Natural killer cell (primary cell): ENCODE measurements at regions not wholly inside any gene's neighbourhood (a gene's known extent, or its start where the extent isn't known, plus 50 kb on each side); places are given as distances from the start of the nearest gene placed in this dataset.

Experiments
- ATAC-seq, 3 donors: fragments of 150-1000 bp in 2 of 3; fragments of 200-7000 bp in 1 of 3; cut with Tn5 transposase; 1 replicate in 1 of 3; 2 replicates in 2 of 3; pipeline ENCODE4 v1.10.0; 2021; ENCODE audit warnings: mild to moderate bottlenecking in 2 of 3, moderate library complexity in 2 of 3
- DNase-seq, 2 donors: peaks; one replicate each; pipeline versions ENCODE4 v3.0.0 to v3.0.0-alpha.2; 2013 to 2021; ENCODE audit warnings: mixed read lengths in 1 of 2
- H3K27ac ChIP-seq: one replicate; pipeline ENCODE4 v1.5.1; 2013; ENCODE audit warnings: mild to moderate bottlenecking, low read length
- H3K27me3 ChIP-seq: one replicate; pipeline ENCODE4 v1.6.1; 2013; ENCODE audit warnings: low read length; ENCODE audit not compliant: control insufficient read depth, insufficient read depth
- H3K36me3 ChIP-seq: one replicate; pipeline ENCODE4 v1.6.1; 2013; ENCODE audit warnings: low read length; ENCODE audit not compliant: control insufficient read depth, insufficient read depth
- H3K4me1 ChIP-seq: one replicate; pipeline ENCODE4 v1.6.1; 2013; ENCODE audit warnings: low read length; ENCODE audit not compliant: control insufficient read depth, insufficient read depth
- H3K4me3 ChIP-seq: one replicate; pipeline ENCODE4 v1.5.1; 2013; ENCODE audit warnings: low read length
- H3K9me3 ChIP-seq: one replicate; pipeline ENCODE4 v1.6.1; 2013; ENCODE audit warnings: low read length; ENCODE audit not compliant: control insufficient read depth, insufficient read depth
- H3K27ac Mint-ChIP-seq, 2 donors: one replicate each; pipeline ENCODE4 v1.8.0; 2022; ENCODE audit warnings: mild to moderate bottlenecking in 2 of 2, mixed read lengths in 2 of 2, moderate library complexity in 1 of 2
- H3K27me3 Mint-ChIP-seq, 2 donors: one replicate each; pipeline ENCODE4 v1.8.0; 2022; ENCODE audit warnings: low read depth in 2 of 2, mixed read lengths in 2 of 2
- H3K36me3 Mint-ChIP-seq: one replicate; pipeline ENCODE4 v1.8.0; 2022; ENCODE audit warnings: mixed read lengths
- H3K4me1 Mint-ChIP-seq, 2 donors: one replicate each; pipeline ENCODE4 v1.8.0; 2022; ENCODE audit warnings: mixed read lengths in 2 of 2
- H3K4me3 Mint-ChIP-seq: one replicate; pipeline ENCODE4 v1.8.0; 2022; ENCODE audit warnings: mild to moderate bottlenecking, moderate library complexity, mixed read lengths
- H3K9me3 Mint-ChIP-seq, 2 donors: one replicate each; pipeline ENCODE4 v1.8.0; 2022; ENCODE audit warnings: mixed read lengths in 2 of 2
- CTCF ChIP-seq: fragments of 200-600 bp; IDR thresholded peaks from one replicate; pipeline ENCODE4 v1.8.0; 2022; ENCODE audit warnings: antibody characterized with exemption
- WGBS: methylation state at CpG from one replicate; pipeline ENCODE4 v1.1.7; 2013; ENCODE audit warnings: missing lambda C conversion rate; ENCODE audit not compliant: insufficient coverage; 5-methylcytosine and 5-hydroxymethylcytosine counted together
- intact Hi-C: fragments of 100-400 bp; cut with micrococcal nuclease; formaldehyde crosslinking; loops from one replicate; pipeline ENCODE4 v1.14.2; 2022

- peak overlapping the region in 1 of 2 donors; percentile 1 for H3K27ac Mint-ChIP-seq
- ATAC-seq (no peak), DNase-seq (no peak)
- no peak overlapping the region for H3K27ac ChIP-seq
- TF ChIP-seq CTCF = no peak
- peaks cover 10% of the 10 kb centered on the region for H3K36me3 Mint-ChIP-seq
- H3K4me1 ChIP-seq = peaks cover 9% of the 10 kb centered on the region
- H3K4me3 Mint-ChIP-seq = no peak overlapping the region
- peaks cover 11 to 15% of the 10 kb centered on the region in 2 donors for H3K4me1 Mint-ChIP-seq
- no peaks in the 10 kb centered on the region for H3K36me3 ChIP-seq
- no peaks in the 10 kb centered on the region for H3K27me3 ChIP-seq
- peaks cover 0 to 9% of the 10 kb centered on the region in 2 donors for H3K27me3 Mint-ChIP-seq
- WGBS = 100% methylated on average over 1 of the region's 1 CpG
- H3K9me3 Mint-ChIP-seq = peaks cover 0 to 3% of the 10 kb centered on the region in 2 donors
- no peaks in the 10 kb centered on the region for H3K9me3 ChIP-seq
- intact Hi-C loops = no loop called here
- no peak overlapping the region for H3K4me3 ChIP-seq
Observed at GRCh38 chrX:13144927-13145655, 100.7 kb upstream of the FAM9C start.

GRCh38 chrX:13142891-13143290, 98.5 kb upstream of the FAM9C start:
- H3K4me3 Mint-ChIP-seq = peak overlapping the region; percentile 56
- intact Hi-C loops = loop anchor here (1.0 kb wide), 1 partner anchor 197 kb away; no protein-coding TSS in a partner anchor
- no peak for DNase-seq
- WGBS = 36% methylated on average over 3 of the region's 3 CpGs
- Histone ChIP-seq H3K36me3 (no peaks in the 10 kb centered on the region), H3K27ac (peak overlapping the region; percentile 66), H3K4me3 (no peak overlapping the region), H3K4me1 (peaks cover 9% of the 10 kb centered on the region), H3K9me3 (peaks cover 5% of the 10 kb centered on the region), H3K27me3 (no peaks in the 10 kb centered on the region)
- peak; percentile 70 to 83 (median 71) for ATAC-seq
- peaks cover 10% of the 10 kb centered on the region for H3K36me3 Mint-ChIP-seq
- peaks cover 14 to 16% of the 10 kb centered on the region in 2 donors for H3K4me1 Mint-ChIP-seq
- peak overlapping the region; percentile 82 to 85 for H3K27ac Mint-ChIP-seq
- TF ChIP-seq CTCF = no peak
- H3K9me3 Mint-ChIP-seq = peaks cover 0 to 3% of the 10 kb centered on the region in 2 donors
- peaks cover 0 to 9% of the 10 kb centered on the region in 2 donors for H3K27me3 Mint-ChIP-seq

- no peak overlapping the region for H3K27ac ChIP-seq
- no peak overlapping the region for H3K27ac Mint-ChIP-seq
- peaks cover 5% of the 10 kb centered on the region for H3K9me3 ChIP-seq
- intact Hi-C loops = no loop called here
- H3K27me3 Mint-ChIP-seq = peaks cover 0 to 6% of the 10 kb centered on the region in 2 donors
- no peak for DNase-seq
- no peaks in the 10 kb centered on the region for H3K9me3 Mint-ChIP-seq
- WGBS = 97% methylated on average over 5 of the region's 5 CpGs
- H3K4me1 ChIP-seq = peaks cover 9% of the 10 kb centered on the region
- TF ChIP-seq CTCF = no peak
- H3K4me1 Mint-ChIP-seq = peaks cover 12 to 16% of the 10 kb centered on the region in 2 donors
- no peaks in the 10 kb centered on the region for H3K36me3 Mint-ChIP-seq
- H3K27me3 ChIP-seq = no peaks in the 10 kb centered on the region
- no peak for ATAC-seq
- no peaks in the 10 kb centered on the region for H3K36me3 ChIP-seq
- H3K4me3 ChIP-seq = no peak overlapping the region
- H3K4me3 Mint-ChIP-seq = no peak overlapping the region
Observed at GRCh38 chrX:13140007-13140406, 95.6 kb upstream of the FAM9C start.
